ENCODE measurements at regions not wholly inside any gene's neighbourhood (a gene's known extent, or its start where the extent isn't known, plus 50 kb on each side); places are given as distances from the start of the nearest gene placed in this dataset.

GRCh38 chr2:41618754-41619153, 429.1 kb upstream of the PKDCC start:
- DNase-seq (ENCODE audit: low read depth), result no peak
- no peak overlapping the region for H3K4me3 ChIP-seq (ENCODE audit: low read depth, low read length)
- TF ChIP-seq, protein P1, sequence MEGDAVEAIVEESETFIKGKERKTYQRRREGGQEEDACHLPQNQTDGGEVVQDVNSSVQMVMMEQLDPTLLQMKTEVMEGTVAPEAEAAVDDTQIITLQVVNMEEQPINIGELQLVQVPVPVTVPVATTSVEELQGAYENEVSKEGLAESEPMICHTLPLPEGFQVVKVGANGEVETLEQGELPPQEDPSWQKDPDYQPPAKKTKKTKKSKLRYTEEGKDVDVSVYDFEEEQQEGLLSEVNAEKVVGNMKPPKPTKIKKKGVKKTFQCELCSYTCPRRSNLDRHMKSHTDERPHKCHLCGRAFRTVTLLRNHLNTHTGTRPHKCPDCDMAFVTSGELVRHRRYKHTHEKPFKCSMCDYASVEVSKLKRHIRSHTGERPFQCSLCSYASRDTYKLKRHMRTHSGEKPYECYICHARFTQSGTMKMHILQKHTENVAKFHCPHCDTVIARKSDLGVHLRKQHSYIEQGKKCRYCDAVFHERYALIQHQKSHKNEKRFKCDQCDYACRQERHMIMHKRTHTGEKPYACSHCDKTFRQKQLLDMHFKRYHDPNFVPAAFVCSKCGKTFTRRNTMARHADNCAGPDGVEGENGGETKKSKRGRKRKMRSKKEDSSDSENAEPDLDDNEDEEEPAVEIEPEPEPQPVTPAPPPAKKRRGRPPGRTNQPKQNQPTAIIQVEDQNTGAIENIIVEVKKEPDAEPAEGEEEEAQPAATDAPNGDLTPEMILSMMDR (IDR thresholded peaks at IDR 0.05; ENCODE audit: insufficient read depth, low read depth, low read length), result no peak

DNA sequence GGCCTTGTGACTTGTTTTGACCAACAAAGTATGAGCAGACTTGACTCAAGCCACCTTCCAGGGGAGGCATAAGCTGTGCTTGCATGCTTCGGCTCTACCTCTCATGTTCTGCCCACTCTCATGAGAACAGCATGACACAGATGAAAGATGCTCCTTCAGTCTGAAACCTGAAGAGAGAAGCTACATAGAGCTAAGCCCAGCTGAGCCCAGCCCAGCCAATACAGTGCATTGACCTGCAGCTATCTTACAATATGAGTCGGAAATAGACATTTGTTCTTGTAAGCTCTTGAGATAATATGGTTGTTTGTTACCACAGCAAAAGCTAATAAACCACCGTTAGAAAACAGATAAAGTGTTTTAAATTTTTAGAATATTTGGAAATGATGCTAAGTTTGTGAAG, 426.7 kb upstream of the PKDCC start:
- TF ChIP-seq, protein P1 (IDR thresholded peaks at IDR 0.05; ENCODE audit: insufficient read depth, low read depth, low read length), result no peak
- no peak overlapping the region for H3K4me3 ChIP-seq (ENCODE audit: low read depth, low read length)
- DNase-seq (ENCODE audit: low read depth), result no peak

DNA sequence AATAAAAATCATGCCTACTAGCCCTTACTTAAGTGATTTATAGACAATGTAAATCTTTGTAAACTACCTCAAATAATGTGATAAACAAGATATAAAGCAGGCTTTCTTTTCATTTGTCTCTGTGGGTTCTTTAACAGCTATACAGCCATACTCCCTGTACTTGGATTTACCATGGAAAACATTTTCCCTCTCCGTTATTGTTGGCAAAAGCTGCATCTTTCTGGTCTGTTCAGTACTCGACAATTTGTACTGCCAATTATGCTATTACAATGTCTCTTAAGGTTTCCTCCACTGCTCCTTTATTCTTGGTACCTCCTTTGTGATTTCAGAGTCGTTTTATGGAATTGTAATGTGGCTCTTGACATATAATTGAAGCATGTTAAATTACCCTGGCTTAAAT, 426.3 kb upstream of the PKDCC start:
- DNase-seq (ENCODE audit: low read depth), result no peak

GRCh38 chr2:41622301-41622700, 425.5 kb upstream of the PKDCC start:
- no peak overlapping the region for H3K4me3 ChIP-seq (ENCODE audit: low read depth, low read length)
- DNase-seq (ENCODE audit: low read depth), result no peak
- TF ChIP-seq, protein P1 (IDR thresholded peaks at IDR 0.05; ENCODE audit: insufficient read depth, low read depth, low read length), result no peak

More for the DNA sequence above, 426.3 kb upstream of the PKDCC start:
- H3K4me3 ChIP-seq (ENCODE audit: low read depth, low read length), result no peak overlapping the region
- TF ChIP-seq, protein P1 (IDR thresholded peaks at IDR 0.05; ENCODE audit: insufficient read depth, low read depth, low read length), result no peak

DNA sequence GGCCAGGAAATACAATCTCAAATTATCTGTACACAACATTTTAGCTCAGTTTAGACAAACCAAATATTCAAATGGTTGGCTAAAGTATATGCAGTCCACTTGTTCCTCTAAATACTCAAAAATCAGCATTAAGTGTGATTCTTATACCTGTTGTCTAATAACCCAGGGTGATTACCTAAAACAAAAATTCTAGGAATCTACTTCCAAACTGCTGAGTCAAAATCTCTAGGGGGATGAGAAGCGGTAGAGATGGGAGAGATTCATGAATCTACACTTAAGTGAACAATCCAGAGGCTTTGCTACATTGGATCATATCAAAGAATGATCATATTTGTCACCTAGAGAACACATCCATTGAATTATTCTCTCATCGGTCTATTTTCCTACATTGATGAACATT, 420.9 kb upstream of the PKDCC start:
- no peak overlapping the region for H3K4me3 ChIP-seq (ENCODE audit: low read depth, low read length)

GRCh38 chr2:41634686-41635085, 413.1 kb upstream of the PKDCC start:
- TF ChIP-seq, protein P1 (IDR thresholded peaks at IDR 0.05; ENCODE audit: insufficient read depth, low read depth, low read length), result no peak
- no peak overlapping the region for H3K4me3 ChIP-seq (ENCODE audit: low read depth, low read length)
- no peak for DNase-seq (ENCODE audit: low read depth)

More for the DNA sequence above, 420.9 kb upstream of the PKDCC start:
- DNase-seq (ENCODE audit: low read depth), result no peak
- TF ChIP-seq, protein P1 (IDR thresholded peaks at IDR 0.05; ENCODE audit: insufficient read depth, low read depth, low read length), result no peak

DNA sequence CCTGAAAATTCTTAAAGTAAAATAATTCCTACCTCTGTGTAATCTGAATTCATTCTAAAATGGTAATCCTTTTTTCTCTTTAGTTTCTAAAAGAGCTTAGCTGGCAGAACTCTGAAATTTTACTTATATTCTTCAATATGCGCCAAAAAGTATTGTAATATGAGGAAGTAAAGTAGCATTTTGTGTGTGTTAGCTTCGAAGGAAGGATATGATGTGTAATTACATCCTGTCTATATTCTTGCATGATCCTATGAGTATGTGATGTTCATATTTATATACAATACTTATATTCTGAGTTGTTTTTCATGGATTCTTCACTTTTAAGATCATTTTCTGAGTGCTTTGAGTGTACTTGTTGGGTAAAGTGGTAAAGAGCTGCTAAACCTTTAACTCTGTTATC, 402.9 kb upstream of the PKDCC start:
- no peak overlapping the region for H3K4me3 ChIP-seq (ENCODE audit: low read depth, low read length)
- TF ChIP-seq, protein P1 (IDR thresholded peaks at IDR 0.05; ENCODE audit: insufficient read depth, low read depth, low read length), result no peak
- no peak for DNase-seq (ENCODE audit: low read depth)

All from fibroblast of villous mesenchyme (primary cell).